ENCODE measurements at regions not wholly inside any gene's neighbourhood (a gene's known extent, or its start where the extent isn't known, plus 50 kb on each side); places are given as distances from the start of the nearest gene placed in this dataset.
"Not testable (repeated sequence)": the region's sequence is repeated elsewhere in the genome, so short reads cannot be mapped to it uniquely, and the experiment has no call there.

GRCh38 chr9:119761812-119762211 is 392.6 kb upstream of the BRINP1 start:
- in situ Hi-C loops (cut with HindIII; ENCODE audit: low sequenced_read_pairs), result no loop called here
- no peak for DNase-seq (ENCODE audit: low spot score)

- in situ Hi-C loops (cut with HindIII; ENCODE audit: low sequenced_read_pairs), result no loop called here
- no peak for DNase-seq (ENCODE audit: low spot score)
These were observed 389.8 kb upstream of the BRINP1 start for GRCh38 chr9:119758990-119759389.

- DNase-seq (ENCODE audit: low spot score), result no peak
- in situ Hi-C loops (cut with HindIII; ENCODE audit: low sequenced_read_pairs), result no loop called here
These were observed 389.0 kb upstream of the BRINP1 start for GRCh38 chr9:119758241-119758640.

- no peak for DNase-seq (ENCODE audit: low spot score)
- in situ Hi-C loops (cut with HindIII; ENCODE audit: low sequenced_read_pairs), result no loop called here
These were observed 370.2 kb upstream of the BRINP1 start for GRCh38 chr9:119739476-119739875.

GRCh38 chr9:119736491-119737454 is 367.5 kb upstream of the BRINP1 start:
- no peak for DNase-seq (ENCODE audit: low spot score)
- in situ Hi-C loops (cut with HindIII; ENCODE audit: low sequenced_read_pairs), result no loop called here

GRCh38 chr9:119727988-119728387 is 358.8 kb upstream of the BRINP1 start:
- no peak for DNase-seq (ENCODE audit: low spot score)
- in situ Hi-C loops (cut with HindIII; ENCODE audit: low sequenced_read_pairs), result no loop called here

- in situ Hi-C loops (cut with HindIII; ENCODE audit: low sequenced_read_pairs), result no loop called here
These were observed 356.8 kb upstream of the BRINP1 start for GRCh38 chr9:119726035-119726434.

GRCh38 chr9:119722384-119722783 is 353.1 kb upstream of the BRINP1 start:
- DNase-seq (ENCODE audit: low spot score), result no peak

More at GRCh38 chr9:119726035-119726434, 356.8 kb upstream of the BRINP1 start:
- DNase-seq (ENCODE audit: low spot score), result no peak

GRCh38 chr9:119712325-119712724 is 343.1 kb upstream of the BRINP1 start:
- in situ Hi-C loops (cut with HindIII; ENCODE audit: low sequenced_read_pairs), result no loop called here

More at GRCh38 chr9:119722384-119722783, 353.1 kb upstream of the BRINP1 start:
- in situ Hi-C loops (cut with HindIII; ENCODE audit: low sequenced_read_pairs), result no loop called here

GRCh38 chr9:119709431-119709830 is 340.2 kb upstream of the BRINP1 start:
- no peak for DNase-seq (ENCODE audit: low spot score)
- in situ Hi-C loops (cut with HindIII; ENCODE audit: low sequenced_read_pairs), result no loop called here

More at GRCh38 chr9:119712325-119712724, 343.1 kb upstream of the BRINP1 start:
- no peak for DNase-seq (ENCODE audit: low spot score)

- in situ Hi-C loops (cut with HindIII; ENCODE audit: low sequenced_read_pairs), result no loop called here
- no peak for DNase-seq (ENCODE audit: low spot score)
These were observed 338.1 kb upstream of the BRINP1 start for GRCh38 chr9:119707228-119707845.

GRCh38 chr9:119701651-119702050 is 332.4 kb upstream of the BRINP1 start:
- peak; percentile 91 for DNase-seq (ENCODE audit: low spot score)
- in situ Hi-C loops (cut with HindIII; ENCODE audit: low sequenced_read_pairs), result no loop called here

GRCh38 chr9:119698535-119698934 is 329.3 kb upstream of the BRINP1 start:
- DNase-seq (ENCODE audit: low spot score), result no peak
- in situ Hi-C loops (cut with HindIII; ENCODE audit: low sequenced_read_pairs), result no loop called here

- no peak for DNase-seq (ENCODE audit: low spot score)
- in situ Hi-C loops (cut with HindIII; ENCODE audit: low sequenced_read_pairs), result no loop called here
These were observed 328.8 kb upstream of the BRINP1 start for GRCh38 chr9:119697996-119698395.

- no peak for DNase-seq (ENCODE audit: low spot score)
- in situ Hi-C loops (cut with HindIII; ENCODE audit: low sequenced_read_pairs), result no loop called here
These were observed 320.6 kb upstream of the BRINP1 start for GRCh38 chr9:119689879-119690278.

- DNase-seq (ENCODE audit: low spot score), result no peak
- in situ Hi-C loops (cut with HindIII; ENCODE audit: low sequenced_read_pairs), result no loop called here
These were observed 319.3 kb upstream of the BRINP1 start for GRCh38 chr9:119688547-119688946.

GRCh38 chr9:119677811-119678505 is 308.7 kb upstream of the BRINP1 start:
- no peak for DNase-seq (ENCODE audit: low spot score)
- in situ Hi-C loops (cut with HindIII; ENCODE audit: low sequenced_read_pairs), result no loop called here

GRCh38 chr9:119675951-119676350 is 306.7 kb upstream of the BRINP1 start:
- DNase-seq (ENCODE audit: low spot score), result no peak
- in situ Hi-C loops (cut with HindIII; ENCODE audit: low sequenced_read_pairs), result no loop called here

- DNase-seq (ENCODE audit: low spot score); in situ Hi-C loops (cut with HindIII; ENCODE audit: low sequenced_read_pairs): not testable (repeated sequence)
These were observed 303.5 kb upstream of the BRINP1 start for GRCh38 chr9:119672763-119673162.

GRCh38 chr9:119667916-119668315 is 298.7 kb upstream of the BRINP1 start:
- in situ Hi-C loops (cut with HindIII; ENCODE audit: low sequenced_read_pairs), result no loop called here
- DNase-seq (ENCODE audit: low spot score), result no peak

Data from G401 (cell line).